Fibroblast of lung (primary cell): ENCODE measurements at regions not wholly inside any gene's neighbourhood (a gene's known extent, or its start where the extent isn't known, plus 50 kb on each side); places are given as distances from the start of the nearest gene placed in this dataset.

Experiments used
- DNase-seq, 2 donors: peaks; one replicate each; pipeline versions ENCODE4 v3.0.0 to v3.0.0-alpha.2; 2010; ENCODE audit warnings: low read depth in 2 of 2
- H2AFZ ChIP-seq: 2 replicates; pipeline ENCODE4 v1.5.1; 2012; ENCODE audit warnings: low read length, control low read depth, inconsistent platforms
- H3K27ac ChIP-seq: 2 replicates; pipeline ENCODE4 v1.5.1; 2011; ENCODE audit warnings: low read length, control low read depth; ENCODE audit not compliant: insufficient read depth
- H3K27me3 ChIP-seq: 2 replicates; pipeline ENCODE4 v1.5.1; 2011; ENCODE audit warnings: mild to moderate bottlenecking, low read length; ENCODE audit not compliant: control insufficient read depth, insufficient read depth
- H3K36me3 ChIP-seq: 2 replicates; pipeline ENCODE4 v1.5.1; 2011; ENCODE audit warnings: low read length; ENCODE audit not compliant: control insufficient read depth, insufficient read depth
- H3K4me1 ChIP-seq: 2 replicates; pipeline ENCODE4 v1.5.1; 2011; ENCODE audit warnings: low read length; ENCODE audit not compliant: control insufficient read depth, insufficient read depth; ENCODE audit errors: extremely low read depth
- H3K4me2 ChIP-seq: 2 replicates; pipeline ENCODE4 v1.5.1; 2011; ENCODE audit warnings: low read length, control low read depth; ENCODE audit not compliant: insufficient read depth; ENCODE audit errors: extremely low read depth
- H3K4me3 ChIP-seq, 4 experiments: fragments of 200-600 bp in 1 of 4; sonication (generic) in 1 of 4; replicated peaks in 1 of 4; 2 replicates each; pipeline ENCODE4 v1.5.1; 2011 to 2016; ENCODE audit warnings: low read length in 4 of 4, low read depth in 3 of 4, mild to moderate bottlenecking in 3 of 4, control low read depth in 2 of 4, inconsistent platforms in 1 of 4, mixed read lengths in 1 of 4; ENCODE audit not compliant: insufficient read depth in 1 of 4; ENCODE audit errors: control extremely low read depth in 1 of 4
- H3K79me2 ChIP-seq: 2 replicates; pipeline ENCODE4 v1.5.1; 2012; ENCODE audit warnings: mild to moderate bottlenecking, low read length, inconsistent platforms; ENCODE audit not compliant: control insufficient read depth, insufficient read depth
- H3K9ac ChIP-seq: 2 replicates; pipeline ENCODE4 v1.5.1; 2011; ENCODE audit warnings: mild to moderate bottlenecking, low read length, control low read depth; ENCODE audit not compliant: insufficient read depth
- H3K9me3 ChIP-seq: 2 replicates; pipeline ENCODE4 v1.5.1; 2012; ENCODE audit warnings: low read depth, low read length; ENCODE audit not compliant: control insufficient read depth, insufficient read depth
- H4K20me1 ChIP-seq: 2 replicates; pipeline ENCODE4 v1.5.1; 2011; ENCODE audit warnings: low read length; ENCODE audit not compliant: control insufficient read depth, insufficient read depth; ENCODE audit errors: extremely low read depth
- EZH2 ChIP-seq: IDR thresholded peaks from 2 replicates; pipeline ENCODE4 v1.5.1; 2012; ENCODE audit warnings: low read length, control low read depth, mild to moderate bottlenecking; ENCODE audit errors: missing control alignments
- TF ChIP-seq, protein P1 (sequence below), 2 donors: IDR thresholded peaks in 1 of 2; conservative IDR thresholded peaks in 1 of 2; 1 replicate in 1 of 2; 2 replicates in 1 of 2; pipeline ENCODE4 v1.5.1; 2011 to 2012; ENCODE audit warnings: low read length in 2 of 2, control low read depth in 1 of 2, inconsistent platforms in 1 of 2, low read depth in 1 of 2, mild to moderate bottlenecking in 1 of 2

GRCh38 chr2:12066116-12066515 lies 319.7 kb downstream of the LPIN1 start:
- TF ChIP-seq, protein P1, sequence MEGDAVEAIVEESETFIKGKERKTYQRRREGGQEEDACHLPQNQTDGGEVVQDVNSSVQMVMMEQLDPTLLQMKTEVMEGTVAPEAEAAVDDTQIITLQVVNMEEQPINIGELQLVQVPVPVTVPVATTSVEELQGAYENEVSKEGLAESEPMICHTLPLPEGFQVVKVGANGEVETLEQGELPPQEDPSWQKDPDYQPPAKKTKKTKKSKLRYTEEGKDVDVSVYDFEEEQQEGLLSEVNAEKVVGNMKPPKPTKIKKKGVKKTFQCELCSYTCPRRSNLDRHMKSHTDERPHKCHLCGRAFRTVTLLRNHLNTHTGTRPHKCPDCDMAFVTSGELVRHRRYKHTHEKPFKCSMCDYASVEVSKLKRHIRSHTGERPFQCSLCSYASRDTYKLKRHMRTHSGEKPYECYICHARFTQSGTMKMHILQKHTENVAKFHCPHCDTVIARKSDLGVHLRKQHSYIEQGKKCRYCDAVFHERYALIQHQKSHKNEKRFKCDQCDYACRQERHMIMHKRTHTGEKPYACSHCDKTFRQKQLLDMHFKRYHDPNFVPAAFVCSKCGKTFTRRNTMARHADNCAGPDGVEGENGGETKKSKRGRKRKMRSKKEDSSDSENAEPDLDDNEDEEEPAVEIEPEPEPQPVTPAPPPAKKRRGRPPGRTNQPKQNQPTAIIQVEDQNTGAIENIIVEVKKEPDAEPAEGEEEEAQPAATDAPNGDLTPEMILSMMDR (conservative IDR thresholded peaks at IDR 0.05 in 1 of 2, IDR thresholded peaks at IDR 0.05 in 1 of 2; ENCODE audit: low read depth in 1 of 2, low read length in 2 of 2) = no peak
- Histone ChIP-seq H3K36me3 (no peaks in the 10 kb centered on the region), H4K20me1 (no peaks in the 10 kb centered on the region), H3K4me2 (no peak overlapping the region), H3K9ac (no peak overlapping the region), H3K79me2 (no peaks in the 10 kb centered on the region), H3K27ac (no peak overlapping the region), H3K9me3 (no peaks in the 10 kb centered on the region), H3K4me3 (no peak overlapping the region), H3K4me1 (no peaks in the 10 kb centered on the region), H3K27me3 (no peaks in the 10 kb centered on the region), H2AFZ (no peak overlapping the region)
- no peak for DNase-seq

DNA sequence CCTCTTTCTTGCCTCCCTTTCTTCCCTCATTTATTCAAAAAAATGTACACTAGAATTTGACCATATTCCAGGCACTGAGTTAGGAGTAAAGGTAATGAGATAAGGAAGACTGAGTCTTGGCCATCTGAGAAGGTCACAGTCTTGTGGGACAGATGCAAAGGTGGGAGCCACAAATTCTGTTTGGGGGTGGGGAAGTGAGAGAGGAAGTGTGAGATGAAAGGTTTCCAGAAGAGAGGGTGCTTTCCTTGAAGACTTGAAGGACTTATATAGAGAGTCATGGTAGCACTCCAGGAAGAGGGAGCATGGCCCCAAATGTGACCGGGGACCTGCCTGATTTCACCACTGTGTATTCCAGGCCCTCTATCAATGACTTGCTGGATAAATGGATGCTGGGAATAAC lies 320.6 kb downstream of the LPIN1 start:
- TF ChIP-seq EZH2 = no peak
- TF ChIP-seq, protein P1 (conservative IDR thresholded peaks at IDR 0.05 in 1 of 2, IDR thresholded peaks at IDR 0.05 in 1 of 2; ENCODE audit: low read depth in 1 of 2, low read length in 2 of 2) = no peak
- Histone ChIP-seq H4K20me1 (no peaks in the 10 kb centered on the region), H2AFZ (no peak overlapping the region), H3K4me1 (no peaks in the 10 kb centered on the region), H3K27ac (no peak overlapping the region), H3K4me2 (no peak overlapping the region), H3K9me3 (no peaks in the 10 kb centered on the region), H3K36me3 (no peaks in the 10 kb centered on the region), H3K27me3 (no peaks in the 10 kb centered on the region), H3K79me2 (no peaks in the 10 kb centered on the region), H3K4me3 (no peak overlapping the region), H3K9ac (no peak overlapping the region)
- no peak for DNase-seq

DNA sequence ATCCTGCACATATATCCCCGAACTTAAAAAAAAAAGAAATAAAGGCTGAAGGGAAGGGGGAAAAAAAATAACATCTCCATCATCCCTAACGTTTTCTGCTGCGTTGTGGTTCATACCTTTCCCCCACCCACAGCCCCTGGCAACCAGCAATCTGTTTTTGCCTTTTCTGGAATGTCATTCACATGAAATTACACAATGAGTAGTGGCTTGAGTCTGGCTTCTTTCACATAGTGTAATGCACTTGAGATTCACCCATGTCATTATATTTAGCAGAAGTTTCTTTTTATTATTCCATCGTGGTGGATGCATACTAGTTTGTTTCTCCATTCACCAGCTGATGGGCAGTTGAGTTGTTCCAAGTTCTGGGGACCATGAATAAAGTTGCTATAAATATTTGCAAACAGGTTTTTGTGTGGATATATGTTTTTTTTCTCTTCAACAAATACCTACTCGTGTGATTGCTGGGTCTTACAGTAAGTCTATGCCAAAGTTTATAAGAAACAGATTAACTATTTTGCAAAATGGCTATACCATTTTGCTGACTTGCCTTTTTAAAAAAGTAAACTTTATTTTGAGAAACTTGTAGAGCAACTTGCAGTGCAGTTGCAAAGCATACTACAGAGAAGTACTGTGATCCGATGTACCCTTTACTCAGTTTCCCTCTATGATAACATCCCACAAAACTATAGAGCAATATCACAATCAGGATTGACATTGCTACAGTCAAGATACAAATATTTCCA lies 322.5 kb downstream of the LPIN1 start:
- Histone ChIP-seq H3K9me3 (no peaks in the 10 kb centered on the region), H3K27me3 (no peaks in the 10 kb centered on the region), H3K4me3 (no peak overlapping the region), H3K9ac (no peak overlapping the region), H3K4me1 (no peaks in the 10 kb centered on the region), H3K79me2 (no peaks in the 10 kb centered on the region), H4K20me1 (no peaks in the 10 kb centered on the region), H3K27ac (no peak overlapping the region), H3K4me2 (no peak overlapping the region), H3K36me3 (no peaks in the 10 kb centered on the region), H2AFZ (no peak overlapping the region)
- peak in 1 of 2 donors; percentile 41 for DNase-seq
- TF ChIP-seq, protein P1 (conservative IDR thresholded peaks at IDR 0.05 in 1 of 2, IDR thresholded peaks at IDR 0.05 in 1 of 2; ENCODE audit: low read depth in 1 of 2, low read length in 2 of 2) = no peak
- no peak for TF ChIP-seq EZH2
